SK-N-MC (cell line): ENCODE measurements at regions not wholly inside any gene's neighbourhood (a gene's known extent, or its start where the extent isn't known, plus 50 kb on each side); places are given as distances from the start of the nearest gene placed in this dataset.

Experiments
- EZH2 ChIP-seq: fragments of 200-600 bp; sonication (generic); IDR thresholded peaks from one replicate; pipeline ENCODE4 v1.6.1; 2017; ENCODE audit warnings: antibody characterized with exemption
- POLR2AphosphoS5 ChIP-seq: IDR thresholded peaks from 2 replicates; pipeline ENCODE4 v1.6.1; 2012; ENCODE audit warnings: mild to moderate bottlenecking, low read depth, low read length, borderline replicate concordance

DNA sequence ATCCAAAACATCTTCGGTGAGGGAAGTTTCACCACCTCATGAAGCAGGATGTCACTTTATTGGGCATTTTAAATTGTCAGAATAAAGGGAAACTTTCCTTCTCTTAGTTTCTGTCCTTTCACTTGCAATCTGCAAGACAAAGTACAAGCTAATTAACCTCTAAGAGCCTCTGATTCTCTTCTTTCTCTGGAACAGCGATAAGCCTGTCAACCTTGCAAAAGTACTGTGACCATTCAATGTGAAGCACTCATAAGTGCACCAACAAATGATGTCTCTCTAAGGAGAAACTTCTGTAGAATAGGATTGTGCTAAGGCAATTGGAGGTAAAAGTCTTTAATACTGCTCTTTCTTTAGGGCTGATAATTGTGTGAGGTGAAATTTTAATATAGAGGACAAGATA, 1622.3 kb downstream of the CDH8 start:
- TF ChIP-seq EZH2 (no peak), POLR2AphosphoS5 (no peak)
